Naive thymus-derived CD4-positive, alpha-beta T cell (primary cell): ENCODE measurements at regions not wholly inside any gene's neighbourhood (a gene's known extent, or its start where the extent isn't known, plus 50 kb on each side); places are given as distances from the start of the nearest gene placed in this dataset.

Experiments used
- ATAC-seq: fragments of 150-1000 bp; cut with Tn5 transposase; 2 replicates; pipeline ENCODE4 v1.10.0; 2021; ENCODE audit warnings: mild to moderate bottlenecking, moderate library complexity
- CTCF ChIA-PET: fragments of 350-600 bp; sonication (Branson Sonifier 250); formaldehyde crosslinking; loops from one replicate; lab custom pipeline; 2021; ENCODE audit warnings: antibody characterized with exemption; lab: Charles Lee
- POLR2A ChIA-PET: fragments of 350-600 bp; sonication (Branson Sonifier 250); formaldehyde crosslinking; loops from one replicate; lab custom pipeline; 2021; ENCODE audit warnings: antibody characterized with exemption, inconsistent platforms; lab: Charles Lee
- DNase-seq, 9 donors: peaks; one replicate each; pipeline versions ENCODE4 v3.0.0 to v3.0.0-alpha.2; 2020 to 2022; ENCODE audit warnings: mixed read lengths in 1 of 9
- H3K27ac ChIP-seq: one replicate; pipeline ENCODE4 v1.7.0; 2013; ENCODE audit warnings: mild to moderate bottlenecking, low read depth, low read length, moderate library complexity
- H3K27me3 ChIP-seq, 2 donors: one replicate each; pipeline ENCODE4 v1.7.0; 2013; ENCODE audit warnings: low read length in 2 of 2, mild to moderate bottlenecking in 2 of 2, moderate library complexity in 2 of 2; ENCODE audit not compliant: control insufficient read depth in 2 of 2, insufficient read depth in 2 of 2
- H3K36me3 ChIP-seq, 3 experiments: 1 replicate in 2 of 3; 2 replicates in 1 of 3; pipeline ENCODE4 v1.7.0; 2013; ENCODE audit warnings: low read length in 3 of 3, mild to moderate bottlenecking in 3 of 3, moderate library complexity in 1 of 3; ENCODE audit not compliant: insufficient read depth in 3 of 3, control insufficient read depth in 2 of 3
- H3K4me1 ChIP-seq, 2 donors: one replicate each; pipeline ENCODE4 v1.7.0; 2013; ENCODE audit warnings: low read length in 2 of 2, mild to moderate bottlenecking in 2 of 2, moderate library complexity in 1 of 2; ENCODE audit not compliant: control insufficient read depth in 2 of 2, insufficient read depth in 2 of 2
- H3K4me3 ChIP-seq: 2 replicates; pipeline ENCODE4 v1.7.0; 2013; ENCODE audit warnings: mild to moderate bottlenecking, low read length
- H3K9me3 ChIP-seq, 3 experiments: 1 replicate in 2 of 3; 2 replicates in 1 of 3; pipeline ENCODE4 v1.7.0; 2013; ENCODE audit warnings: low read length in 3 of 3; ENCODE audit not compliant: control insufficient read depth in 2 of 3
- H3K27ac Mint-ChIP-seq, 9 donors: one replicate each; pipeline ENCODE4 v1.8.0; 2020 to 2022; ENCODE audit warnings: mixed read lengths in 9 of 9, mild to moderate bottlenecking in 8 of 9, moderate library complexity in 5 of 9, inconsistent platforms in 2 of 9
- H3K27me3 Mint-ChIP-seq, 5 donors: one replicate each; pipeline ENCODE4 v1.8.0; 2021 to 2022; ENCODE audit warnings: mixed read lengths in 5 of 5, mild to moderate bottlenecking in 1 of 5
- H3K36me3 Mint-ChIP-seq, 5 donors: one replicate each; pipeline ENCODE4 v1.8.0; 2020 to 2022; ENCODE audit warnings: mixed read lengths in 5 of 5, mild to moderate bottlenecking in 3 of 5, inconsistent platforms in 1 of 5
- H3K4me1 Mint-ChIP-seq, 7 donors: one replicate each; pipeline ENCODE4 v1.8.0; 2020 to 2022; ENCODE audit warnings: mixed read lengths in 7 of 7, mild to moderate bottlenecking in 3 of 7, inconsistent platforms in 1 of 7
- H3K4me3 Mint-ChIP-seq, 10 donors: one replicate each; pipeline ENCODE4 v1.8.0; 2020 to 2022; ENCODE audit warnings: mild to moderate bottlenecking in 10 of 10, mixed read lengths in 10 of 10, moderate library complexity in 6 of 10, inconsistent platforms in 2 of 10
- H3K9me3 Mint-ChIP-seq, 11 donors: one replicate each; pipeline ENCODE4 v1.8.0; 2020 to 2022; ENCODE audit warnings: mixed read lengths in 11 of 11, mild to moderate bottlenecking in 4 of 11, inconsistent platforms in 1 of 11, moderate library complexity in 1 of 11
- intact Hi-C, 2 donors: fragments of 100-400 bp; cut with micrococcal nuclease; formaldehyde crosslinking; loops; one replicate each; pipeline ENCODE4 v1.15.1; 2023

GRCh38 chr13:22336460-22336859, 665.6 kb downstream of the FGF9 start:
- DNase-seq (no peak), ATAC-seq (no peak)
- Mint-ChIP-seq H3K4me1 (peaks cover 0 to 2% (median 0%) of the 10 kb centered on the region in 7 donors), H3K27ac (no peak overlapping the region), H3K9me3 (peaks cover 0 to 34% (median 13%) of the 10 kb centered on the region in 11 donors), H3K4me3 (no peak overlapping the region), H3K36me3 (peaks cover 0 to 8% (median 0%) of the 10 kb centered on the region in 5 donors), H3K27me3 (peaks cover 0 to 5% (median 0%) of the 10 kb centered on the region in 5 donors)
- H3K9me3 ChIP-seq = peaks cover 0 to 7% (median 0%) of the 10 kb centered on the region in 3 experiments
- intact Hi-C loops = no loop called here
- no peaks in the 10 kb centered on the region for H3K4me1 ChIP-seq
- no peak overlapping the region for H3K4me3 ChIP-seq
- POLR2A ChIA-PET = no interaction called here
- no peak overlapping the region for H3K27ac ChIP-seq
- no peaks in the 10 kb centered on the region for H3K36me3 ChIP-seq
- no peaks in the 10 kb centered on the region for H3K27me3 ChIP-seq
- CTCF ChIA-PET = interaction anchor here (0.6 kb wide), 1 partner anchor 714 kb away, joined by 3 read pairs; no protein-coding TSS in a partner anchor

- Mint-ChIP-seq H3K4me3 (peak overlapping the region in 1 of 10 donors; percentile 5), H3K27me3 (peaks cover 0 to 6% (median 6%) of the 10 kb centered on the region in 5 donors), H3K36me3 (no peaks in the 10 kb centered on the region), H3K4me1 (peaks cover 0 to 5% (median 0%) of the 10 kb centered on the region in 7 donors), H3K27ac (peak overlapping the region in 1 of 9 donors; percentile 50), H3K9me3 (peaks cover 0 to 7% (median 5%) of the 10 kb centered on the region in 11 donors)
- CTCF ChIA-PET = no interaction called here
- intact Hi-C loops = no loop called here
- H3K4me1 ChIP-seq = no peaks in the 10 kb centered on the region
- no peaks in the 10 kb centered on the region for H3K27me3 ChIP-seq
- DNase-seq (no peak), ATAC-seq (no peak)
- POLR2A ChIA-PET = no interaction called here
- no peak overlapping the region for H3K27ac ChIP-seq
- H3K4me3 ChIP-seq = no peak overlapping the region
- H3K36me3 ChIP-seq = no peaks in the 10 kb centered on the region
- no peaks in the 10 kb centered on the region for H3K9me3 ChIP-seq
These were observed 686.3 kb downstream of the FGF9 start for GRCh38 chr13:22357132-22357531.

GRCh38 chr13:22369090-22369489, 698.2 kb downstream of the FGF9 start:
- no peaks in the 10 kb centered on the region for H3K27me3 ChIP-seq
- no peak overlapping the region for H3K4me3 ChIP-seq
- no peaks in the 10 kb centered on the region for H3K4me1 ChIP-seq
- Mint-ChIP-seq H3K4me1 (no peaks in the 10 kb centered on the region), H3K27me3 (peaks cover 0 to 19% (median 0%) of the 10 kb centered on the region in 5 donors), H3K27ac (no peak overlapping the region), H3K9me3 (peaks cover 8 to 52% (median 22%) of the 10 kb centered on the region in 11 donors), H3K36me3 (peaks cover 0 to 5% (median 1%) of the 10 kb centered on the region in 5 donors), H3K4me3 (no peak overlapping the region)
- ChIA-PET CTCF (interaction anchor here (0.6 kb wide), 1 partner anchor 21 kb away, joined by 3 read pairs; no protein-coding TSS in a partner anchor), POLR2A (no interaction called here)
- DNase-seq (no peak), ATAC-seq (no peak)
- intact Hi-C loops = no loop called here
- H3K36me3 ChIP-seq = no peaks in the 10 kb centered on the region
- H3K9me3 ChIP-seq = peaks cover 0 to 12% (median 0%) of the 10 kb centered on the region in 3 experiments
- H3K27ac ChIP-seq = no peak overlapping the region

- H3K36me3 ChIP-seq = no peaks in the 10 kb centered on the region
- intact Hi-C loops = no loop called here
- peaks cover 6 to 44% (median 20%) of the 10 kb centered on the region in 11 donors for H3K9me3 Mint-ChIP-seq
- DNase-seq = no peak
- POLR2A ChIA-PET = no interaction called here
- no peaks in the 10 kb centered on the region for H3K4me1 ChIP-seq
- no peaks in the 10 kb centered on the region for H3K4me1 Mint-ChIP-seq
- H3K4me3 Mint-ChIP-seq = no peak overlapping the region
- H3K4me3 ChIP-seq = no peak overlapping the region
- peaks cover 0 to 19% (median 0%) of the 10 kb centered on the region in 5 donors for H3K27me3 Mint-ChIP-seq
- H3K27ac Mint-ChIP-seq = no peak overlapping the region
- H3K27me3 ChIP-seq = no peaks in the 10 kb centered on the region
- ATAC-seq = no peak
- CTCF ChIA-PET = interaction anchor here (0.6 kb wide), 1 partner anchor 22 kb away, joined by 3 read pairs; no protein-coding TSS in a partner anchor
- H3K9me3 ChIP-seq = peaks cover 0 to 9% (median 0%) of the 10 kb centered on the region in 3 experiments
- H3K27ac ChIP-seq = no peak overlapping the region
- H3K36me3 Mint-ChIP-seq = peaks cover 0 to 5% (median 1%) of the 10 kb centered on the region in 5 donors
These were observed 699.0 kb downstream of the FGF9 start for GRCh38 chr13:22369840-22370239.

GRCh38 chr13:22372261-22372660, 701.4 kb downstream of the FGF9 start:
- no peak overlapping the region for H3K4me3 Mint-ChIP-seq
- peaks cover 0 to 5% (median 1%) of the 10 kb centered on the region in 5 donors for H3K36me3 Mint-ChIP-seq
- Histone ChIP-seq H3K4me3 (no peak overlapping the region), H3K9me3 (peaks cover 0 to 9% (median 0%) of the 10 kb centered on the region in 3 experiments), H3K4me1 (no peaks in the 10 kb centered on the region), H3K27me3 (no peaks in the 10 kb centered on the region), H3K36me3 (no peaks in the 10 kb centered on the region), H3K27ac (no peak overlapping the region)
- H3K27me3 Mint-ChIP-seq = peaks cover 0 to 17% (median 0%) of the 10 kb centered on the region in 5 donors
- CTCF ChIA-PET = no interaction called here
- H3K27ac Mint-ChIP-seq = no peak overlapping the region
- H3K9me3 Mint-ChIP-seq = peaks cover 3 to 50% (median 19%) of the 10 kb centered on the region in 11 donors
- ATAC-seq (no peak), DNase-seq (no peak)
- POLR2A ChIA-PET = no interaction called here
- intact Hi-C loops = no loop called here
- H3K4me1 Mint-ChIP-seq = no peaks in the 10 kb centered on the region

- DNase-seq (no peak), ATAC-seq (no peak)
- peaks cover 10 to 64% (median 29%) of the 10 kb centered on the region in 11 donors for H3K9me3 Mint-ChIP-seq
- H3K9me3 ChIP-seq = peaks cover 0 to 13% (median 0%) of the 10 kb centered on the region in 3 experiments
- H3K36me3 ChIP-seq = no peaks in the 10 kb centered on the region
- H3K4me3 Mint-ChIP-seq = no peak overlapping the region
- no peak overlapping the region for H3K27ac Mint-ChIP-seq
- no peaks in the 10 kb centered on the region for H3K4me1 Mint-ChIP-seq
- ChIA-PET POLR2A (no interaction called here), CTCF (no interaction called here)
- no peaks in the 10 kb centered on the region for H3K27me3 ChIP-seq
- H3K27me3 Mint-ChIP-seq = peaks cover 0 to 10% (median 0%) of the 10 kb centered on the region in 5 donors
- no peaks in the 10 kb centered on the region for H3K4me1 ChIP-seq
- peaks cover 0 to 5% (median 4%) of the 10 kb centered on the region in 5 donors for H3K36me3 Mint-ChIP-seq
- no peak overlapping the region for H3K27ac ChIP-seq
- no peak overlapping the region for H3K4me3 ChIP-seq
- intact Hi-C loops = no loop called here
These were observed 704.3 kb downstream of the FGF9 start for GRCh38 chr13:22375151-22375550.

- ATAC-seq = no peak
- CTCF ChIA-PET = no interaction called here
- H3K4me1 ChIP-seq = no peaks in the 10 kb centered on the region
- DNase-seq = no peak
- no peak overlapping the region for H3K27ac Mint-ChIP-seq
- no peaks in the 10 kb centered on the region for H3K4me1 Mint-ChIP-seq
- no peaks in the 10 kb centered on the region for H3K9me3 ChIP-seq
- H3K9me3 Mint-ChIP-seq = peaks cover 0 to 8% (median under 1%) of the 10 kb centered on the region in 11 donors
- peaks cover 0 to 5% (median under 1%) of the 10 kb centered on the region in 5 donors for H3K27me3 Mint-ChIP-seq
- no peak overlapping the region for H3K4me3 Mint-ChIP-seq
- H3K4me3 ChIP-seq = no peak overlapping the region
- H3K27me3 ChIP-seq = no peaks in the 10 kb centered on the region
- intact Hi-C loops = no loop called here
- H3K36me3 Mint-ChIP-seq = no peaks in the 10 kb centered on the region
- POLR2A ChIA-PET = no interaction called here
- no peaks in the 10 kb centered on the region for H3K36me3 ChIP-seq
- no peak overlapping the region for H3K27ac ChIP-seq
These were observed 717.0 kb downstream of the FGF9 start for GRCh38 chr13:22387899-22388298.
